GM18868 (cell line): ENCODE measurements at regions not wholly inside any gene's neighbourhood (a gene's known extent, or its start where the extent isn't known, plus 50 kb on each side); places are given as distances from the start of the nearest gene placed in this dataset.

Experiments
- ATAC-seq: cut with Tn5 transposase; IDR thresholded peaks from one replicate; pipeline ENCODE4 v1.9.1; 2021; ENCODE audit warnings: mild to moderate bottlenecking, moderate library complexity; ENCODE audit not compliant: unreplicated experiment

GRCh38 chr16:49048557-49048956 is 233.1 kb downstream of the CBLN1 start:
- ATAC-seq, result no peak

DNA sequence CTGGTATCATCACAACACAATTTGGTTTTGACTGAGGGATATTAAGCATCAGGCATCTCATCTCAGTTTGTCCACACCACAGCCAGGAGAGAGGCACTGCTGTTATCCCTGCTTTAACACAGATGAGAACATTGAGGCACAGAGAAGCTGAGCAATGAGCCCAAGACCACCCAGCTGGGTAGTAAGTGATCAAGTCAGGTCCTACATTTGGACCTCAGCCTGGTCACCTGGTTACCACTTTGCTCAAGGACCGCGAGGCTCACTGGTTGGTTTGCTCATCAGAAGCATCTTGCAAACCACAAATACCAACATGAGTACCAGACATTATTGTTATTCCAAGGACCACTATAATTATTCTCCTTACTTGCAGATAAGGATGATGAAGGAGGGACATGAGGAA is 245.5 kb downstream of the CBLN1 start:
- ATAC-seq, result no peak

DNA sequence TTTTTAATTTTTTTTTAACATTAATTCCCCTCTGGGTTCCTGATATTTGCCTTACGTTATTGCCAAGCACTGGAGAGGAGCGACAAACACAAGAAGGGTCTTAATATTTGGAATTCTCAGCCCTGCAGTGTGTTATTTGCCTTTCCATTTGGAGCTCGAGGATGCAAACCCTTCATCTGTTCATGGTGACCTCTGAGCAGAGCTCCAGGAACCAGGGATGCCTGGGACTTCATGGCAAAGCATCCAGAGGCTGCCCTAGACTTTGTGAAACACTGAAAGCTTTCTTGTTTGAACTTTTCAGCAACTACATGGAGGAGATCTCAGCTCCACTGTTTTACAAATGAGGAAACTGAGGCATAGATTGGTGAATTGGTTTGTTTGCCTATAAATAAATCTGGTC is 254.2 kb downstream of the CBLN1 start:
- ATAC-seq, result no peak

GRCh38 chr16:49026566-49027181 is 255.0 kb downstream of the CBLN1 start:
- ATAC-seq, result no peak

DNA sequence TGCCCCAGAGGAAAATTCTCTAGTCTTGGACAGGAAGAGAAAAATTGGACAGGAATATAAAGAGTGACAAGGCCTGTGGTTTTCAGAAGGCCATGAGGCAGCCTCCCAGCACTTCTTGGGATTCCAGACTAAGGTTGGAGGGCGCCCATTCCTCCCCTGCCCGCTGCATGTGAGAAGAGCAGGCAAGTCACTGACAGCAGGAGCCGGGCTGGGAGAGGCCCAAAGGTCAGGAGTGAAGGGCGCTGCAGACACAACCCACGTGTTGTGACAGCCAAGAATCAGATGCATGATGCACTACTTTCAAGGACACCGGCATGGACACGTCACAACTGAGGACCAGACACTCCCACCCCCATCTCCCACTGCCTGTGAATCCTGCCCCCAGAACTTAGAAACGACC is 256.7 kb downstream of the CBLN1 start:
- no peak for ATAC-seq

GRCh38 chr16:49024016-49024415 is 257.6 kb downstream of the CBLN1 start:
- ATAC-seq, result no peak

DNA sequence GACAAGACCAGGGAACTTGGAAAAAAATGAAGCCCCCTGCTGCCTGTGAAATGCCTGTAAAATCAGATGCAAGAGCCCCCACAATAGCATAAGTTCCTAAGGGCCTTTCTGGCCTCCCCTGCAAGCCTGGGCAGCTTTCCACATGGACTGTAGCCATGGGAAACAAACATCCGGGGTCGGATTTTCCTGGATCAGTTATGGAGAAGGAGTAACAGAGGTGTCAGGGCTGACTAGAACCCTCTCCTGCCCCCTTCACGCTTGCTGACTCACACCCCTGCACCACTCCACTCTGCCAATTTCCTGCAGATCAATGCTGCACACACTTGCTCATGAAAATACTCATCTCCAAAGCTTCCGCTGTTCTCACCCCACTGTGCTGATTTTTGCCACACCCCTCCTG is 258.6 kb downstream of the CBLN1 start:
- ATAC-seq, result no peak

GRCh38 chr16:49022351-49022963 is 259.2 kb downstream of the CBLN1 start:
- no peak for ATAC-seq

DNA sequence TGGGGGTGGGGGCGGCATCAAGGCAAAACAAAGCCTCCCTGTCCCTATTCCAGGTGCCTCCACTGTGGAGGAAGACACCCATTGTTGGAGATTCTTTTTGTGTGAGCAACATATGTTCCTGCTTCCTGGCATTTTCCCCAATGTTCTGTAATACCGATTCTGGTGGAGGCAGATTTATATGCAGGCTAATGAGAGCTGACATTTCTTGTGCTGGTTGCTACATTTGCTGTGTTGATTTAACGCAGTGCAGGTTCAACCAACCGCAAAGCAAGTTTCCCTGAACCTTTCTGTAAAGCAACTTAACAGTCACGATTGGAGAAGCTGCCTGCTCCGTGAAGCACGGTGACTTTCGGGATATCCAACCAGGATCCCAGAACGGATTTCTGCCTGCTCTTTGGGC is 260.5 kb downstream of the CBLN1 start:
- no peak for ATAC-seq

GRCh38 chr16:49020436-49020835 is 261.2 kb downstream of the CBLN1 start:
- no peak for ATAC-seq

DNA sequence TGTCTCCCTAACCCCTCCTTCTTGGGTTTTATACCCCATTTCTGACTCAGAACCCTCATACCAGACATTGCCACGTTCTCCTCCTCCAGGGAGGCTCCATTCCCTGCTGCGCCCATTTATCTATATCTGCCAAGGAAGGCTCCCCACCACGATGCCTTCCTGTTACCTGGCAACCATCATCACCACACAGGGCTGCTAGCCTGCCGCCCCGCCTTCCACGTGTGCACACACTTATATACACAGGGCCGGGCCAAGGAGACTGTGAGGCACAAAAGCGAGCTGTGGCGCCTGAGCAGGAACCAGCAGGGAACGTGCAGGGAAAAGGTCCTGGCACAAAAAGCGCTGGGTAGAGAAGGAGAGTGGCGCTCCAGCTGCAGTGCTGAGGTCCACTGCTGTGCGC is 261.8 kb downstream of the CBLN1 start:
- ATAC-seq, result no peak

DNA sequence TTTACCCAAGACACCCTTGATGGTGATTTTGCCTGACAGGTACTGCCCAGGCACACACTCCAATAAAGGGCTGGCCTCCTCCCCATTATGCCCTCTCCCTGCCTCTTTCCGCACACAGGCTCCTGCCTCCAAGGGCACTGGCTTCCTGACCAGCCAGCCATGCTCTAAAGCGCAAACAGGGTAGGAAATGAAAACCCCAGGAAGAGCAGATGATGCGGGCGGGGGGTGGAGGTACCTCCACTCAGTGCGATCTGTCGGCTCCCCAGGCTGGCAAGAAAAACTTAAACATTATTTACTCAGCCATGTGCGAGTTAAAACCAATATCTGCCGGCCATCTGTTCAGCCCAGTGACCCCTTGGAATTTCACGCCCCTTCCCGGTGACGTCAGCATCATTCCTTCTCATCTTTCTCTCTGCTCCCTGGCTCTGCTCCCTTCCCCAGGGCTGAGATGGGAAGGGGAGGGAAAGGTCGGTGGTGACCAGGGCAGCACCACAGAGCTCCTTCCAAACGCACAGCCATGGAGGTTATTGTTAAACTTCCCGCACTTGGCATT is 262.5 kb downstream of the CBLN1 start:
- no peak for ATAC-seq

GRCh38 chr16:49018259-49018931 is 263.2 kb downstream of the CBLN1 start:
- no peak for ATAC-seq

GRCh38 chr16:49017501-49017900 is 264.1 kb downstream of the CBLN1 start:
- ATAC-seq, result no peak

DNA sequence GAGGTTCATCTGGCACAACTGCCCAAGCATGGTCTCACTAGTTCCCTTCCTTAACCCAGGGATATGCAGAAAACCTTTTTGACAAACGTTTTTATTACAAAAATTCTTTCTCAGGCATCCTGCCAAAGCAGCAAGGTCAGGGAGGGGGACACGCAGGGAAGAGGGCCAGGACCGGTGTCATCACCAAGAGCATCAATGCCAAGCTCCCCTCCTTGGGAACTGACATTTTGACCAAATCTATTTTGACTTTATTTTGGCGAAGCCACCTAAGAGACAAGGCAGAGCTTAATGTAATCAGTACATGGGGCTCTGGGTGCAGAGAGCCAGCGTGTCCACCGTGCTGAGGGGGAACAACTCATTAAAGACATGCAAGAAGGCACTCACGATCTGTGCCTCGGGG is 265.2 kb downstream of the CBLN1 start:
- no peak for ATAC-seq

DNA sequence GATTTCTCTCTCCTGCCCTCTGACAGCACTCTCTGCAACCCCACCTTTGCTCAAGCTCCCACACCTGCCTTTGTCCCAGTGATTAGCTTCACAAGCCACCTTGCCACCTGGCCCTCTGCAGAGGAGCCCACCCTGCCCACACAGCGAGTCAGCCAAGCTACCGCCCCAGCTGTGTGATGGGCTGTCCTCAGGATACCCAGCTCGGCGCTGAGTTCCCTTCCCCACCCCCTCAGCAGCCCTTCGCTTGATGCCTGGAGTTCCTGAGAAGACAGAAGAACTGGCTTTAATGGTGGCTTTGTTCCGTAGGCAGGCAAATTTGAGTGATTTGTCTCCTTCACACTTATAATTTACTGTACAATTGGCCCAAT is 266.4 kb downstream of the CBLN1 start:
- no peak for ATAC-seq

- no peak for ATAC-seq
These were observed 267.1 kb downstream of the CBLN1 start for GRCh38 chr16:49014277-49015224.

- ATAC-seq, result no peak
These were observed 267.9 kb downstream of the CBLN1 start for GRCh38 chr16:49013727-49014080.

DNA sequence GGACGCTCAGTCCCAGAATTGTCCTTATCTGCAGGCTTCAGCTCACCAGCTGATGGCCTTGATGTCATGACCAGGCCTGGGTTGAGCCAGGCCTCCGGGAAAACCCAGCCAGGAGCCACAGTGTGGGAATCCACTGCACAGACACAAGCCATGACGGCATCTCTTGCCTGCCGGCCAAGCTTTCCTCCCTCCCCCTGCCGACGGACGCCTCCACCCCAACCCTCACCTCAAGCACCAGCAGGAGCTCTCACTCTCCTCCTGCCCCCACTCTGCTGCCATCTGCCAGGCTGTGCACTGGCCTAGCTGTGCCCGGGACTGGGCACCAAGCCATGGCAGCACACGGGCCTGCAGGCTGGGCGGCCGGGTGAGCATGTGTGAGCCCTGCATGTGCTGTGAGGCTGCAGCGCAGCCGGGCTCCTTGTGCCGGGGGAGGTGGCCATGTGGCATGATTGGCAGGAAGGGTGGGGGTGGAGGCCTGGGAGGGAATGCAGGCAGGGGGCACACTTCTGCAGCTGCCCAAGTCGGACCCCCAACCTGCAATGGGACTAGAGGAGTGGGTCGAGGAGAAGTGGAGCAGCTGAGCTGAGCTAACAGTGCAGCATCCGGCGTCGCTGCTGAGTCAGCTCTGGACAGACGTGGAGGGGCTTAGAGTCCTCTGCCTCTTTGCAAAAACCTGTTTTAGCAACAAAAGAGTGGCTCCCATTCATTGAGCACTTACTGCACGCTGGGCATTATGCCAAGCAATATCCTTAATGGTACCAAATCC is 268.5 kb downstream of the CBLN1 start:
- no peak for ATAC-seq

DNA sequence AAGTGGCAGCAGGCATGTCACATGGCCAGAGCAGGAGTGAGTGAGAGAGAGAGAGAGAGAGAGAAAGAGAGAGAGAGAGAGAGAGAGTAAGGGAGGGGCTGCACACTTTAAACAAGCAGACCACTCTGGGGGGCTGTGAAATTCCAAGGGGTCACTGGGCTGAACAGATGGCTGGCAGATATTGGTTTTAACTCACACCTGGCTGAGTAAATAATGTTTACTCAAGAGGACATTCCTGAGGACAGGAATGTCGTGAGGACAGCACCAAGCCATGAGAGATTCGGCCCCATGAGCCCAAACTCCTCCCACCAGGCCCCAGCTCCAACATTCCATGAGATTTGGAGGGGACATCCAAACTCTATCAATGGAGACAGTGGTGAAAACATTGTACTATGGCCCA is 269.7 kb downstream of the CBLN1 start:
- no peak for ATAC-seq

- no peak for ATAC-seq
These were observed 270.8 kb downstream of the CBLN1 start for GRCh38 chr16:49010879-49011278.
